ENCODE measurements at regions not wholly inside any gene's neighbourhood (a gene's known extent, or its start where the extent isn't known, plus 50 kb on each side); places are given as distances from the start of the nearest gene placed in this dataset.

DNA sequence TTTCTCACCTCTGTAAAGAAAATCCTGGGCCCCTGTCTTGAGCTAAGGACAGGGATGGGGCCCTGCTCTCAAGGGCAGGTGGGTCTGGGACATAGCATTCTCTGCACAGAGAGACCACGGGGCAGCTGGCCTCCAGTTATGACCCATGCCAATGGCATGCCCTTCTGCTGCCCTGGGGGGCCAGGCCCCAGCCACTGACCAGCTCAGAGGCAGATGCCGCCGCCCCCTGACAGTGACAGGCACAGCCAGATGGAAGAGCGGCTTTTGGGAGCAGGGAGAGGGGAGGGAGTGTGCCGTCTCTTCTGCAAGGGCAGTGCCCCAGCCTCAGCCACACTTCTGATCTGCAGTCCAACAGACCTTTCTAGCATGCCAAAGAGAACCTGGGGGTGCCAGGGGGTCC is 114.8 kb upstream of the NAV2 start:
- no peak overlapping the region for H3K4me3 ChIP-seq (ENCODE audit: low read depth, low read length)
- TF ChIP-seq, protein P1, sequence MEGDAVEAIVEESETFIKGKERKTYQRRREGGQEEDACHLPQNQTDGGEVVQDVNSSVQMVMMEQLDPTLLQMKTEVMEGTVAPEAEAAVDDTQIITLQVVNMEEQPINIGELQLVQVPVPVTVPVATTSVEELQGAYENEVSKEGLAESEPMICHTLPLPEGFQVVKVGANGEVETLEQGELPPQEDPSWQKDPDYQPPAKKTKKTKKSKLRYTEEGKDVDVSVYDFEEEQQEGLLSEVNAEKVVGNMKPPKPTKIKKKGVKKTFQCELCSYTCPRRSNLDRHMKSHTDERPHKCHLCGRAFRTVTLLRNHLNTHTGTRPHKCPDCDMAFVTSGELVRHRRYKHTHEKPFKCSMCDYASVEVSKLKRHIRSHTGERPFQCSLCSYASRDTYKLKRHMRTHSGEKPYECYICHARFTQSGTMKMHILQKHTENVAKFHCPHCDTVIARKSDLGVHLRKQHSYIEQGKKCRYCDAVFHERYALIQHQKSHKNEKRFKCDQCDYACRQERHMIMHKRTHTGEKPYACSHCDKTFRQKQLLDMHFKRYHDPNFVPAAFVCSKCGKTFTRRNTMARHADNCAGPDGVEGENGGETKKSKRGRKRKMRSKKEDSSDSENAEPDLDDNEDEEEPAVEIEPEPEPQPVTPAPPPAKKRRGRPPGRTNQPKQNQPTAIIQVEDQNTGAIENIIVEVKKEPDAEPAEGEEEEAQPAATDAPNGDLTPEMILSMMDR (IDR thresholded peaks at IDR 0.05; ENCODE audit: low read depth, low read length, missing control alignments): no peak
- no peak for DNase-seq (ENCODE audit: low read depth)

DNA sequence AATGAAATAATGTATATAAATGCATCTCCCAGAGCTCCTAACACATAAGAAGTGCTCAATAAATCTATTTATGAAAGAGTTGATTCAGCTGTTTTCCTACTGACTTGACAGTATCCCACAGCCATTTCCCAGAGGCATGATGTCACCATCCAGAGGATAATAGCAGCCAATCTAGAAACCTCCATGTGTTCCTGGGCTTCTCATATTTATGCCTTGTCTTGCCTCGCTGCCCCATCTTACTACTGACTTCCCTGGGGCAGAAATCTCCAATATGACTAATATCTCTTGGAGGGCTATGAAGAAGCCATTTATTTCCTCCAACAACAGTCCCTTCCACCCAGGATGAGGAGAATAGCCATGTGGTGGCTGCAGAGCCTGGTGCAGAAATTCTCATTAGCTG is 115.4 kb upstream of the NAV2 start:
- no peak for DNase-seq (ENCODE audit: low read depth)
- TF ChIP-seq, protein P1 (IDR thresholded peaks at IDR 0.05; ENCODE audit: low read depth, low read length, missing control alignments): no peak
- H3K4me3 ChIP-seq (ENCODE audit: low read depth, low read length): no peak overlapping the region

DNA sequence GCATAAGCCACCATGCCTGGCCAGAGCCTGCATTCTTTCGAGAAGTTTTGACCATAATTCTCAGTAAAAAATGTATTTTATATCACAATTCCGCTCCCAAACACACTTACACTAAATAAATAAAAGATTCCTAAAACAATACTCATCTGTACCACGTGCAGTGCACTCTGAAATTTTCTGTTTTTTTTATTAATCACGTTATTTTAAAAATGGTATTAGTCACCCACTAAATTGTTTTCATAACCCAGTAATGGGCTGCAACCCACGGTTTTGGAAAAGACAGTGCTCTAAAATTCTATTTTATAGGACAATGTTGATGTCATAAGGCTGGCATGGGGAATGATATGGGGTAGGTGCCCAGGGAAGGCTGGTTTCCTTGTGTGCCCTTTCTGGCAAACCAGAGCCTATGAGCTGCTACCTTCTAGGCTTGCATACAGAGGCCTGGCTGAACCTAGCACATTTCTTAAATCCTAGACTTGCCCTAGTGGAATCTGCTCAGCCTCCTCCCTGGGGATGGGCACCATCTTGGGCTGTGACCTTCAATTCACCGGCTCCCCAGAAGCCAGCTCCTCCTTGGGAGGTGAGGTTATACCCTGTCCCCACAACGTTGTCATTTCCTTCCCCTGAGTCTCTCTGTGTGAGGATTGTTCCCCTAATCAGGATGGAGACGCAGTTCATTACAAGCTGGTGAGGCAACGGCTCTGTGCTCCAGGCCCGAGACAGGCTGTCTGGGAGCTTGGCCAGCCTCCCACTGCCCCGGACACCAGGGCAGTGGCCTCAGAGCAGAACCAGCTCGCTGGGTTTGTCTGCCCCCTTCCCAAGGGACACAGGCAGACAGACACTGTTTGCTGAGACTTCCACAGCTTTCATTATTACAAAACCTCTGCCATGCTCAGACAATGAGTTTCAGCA is 116.5 kb upstream of the NAV2 start:
- TF ChIP-seq, protein P1 (IDR thresholded peaks at IDR 0.05; ENCODE audit: low read depth, low read length, missing control alignments): no peak
- no peak overlapping the region for H3K4me3 ChIP-seq (ENCODE audit: low read depth, low read length)
- no peak for DNase-seq (ENCODE audit: low read depth)

DNA sequence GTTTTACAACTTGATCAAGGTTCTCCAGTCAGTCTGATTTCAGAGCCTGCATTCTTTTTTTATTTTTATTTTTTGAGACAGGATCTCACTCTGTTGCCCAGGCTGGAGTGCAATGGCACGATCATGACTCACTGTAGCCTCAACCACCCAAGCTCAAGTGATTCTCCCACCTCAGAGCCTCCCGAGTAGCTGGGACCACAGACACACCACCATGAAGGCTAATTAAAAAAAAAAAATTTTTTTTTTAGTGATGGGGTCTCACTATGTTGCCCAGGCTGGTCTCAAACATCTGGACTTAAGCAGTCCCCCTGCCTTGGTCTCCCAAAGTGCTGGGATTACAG is 117.2 kb upstream of the NAV2 start:
- no peak overlapping the region for H3K4me3 ChIP-seq (ENCODE audit: low read depth, low read length)
- TF ChIP-seq, protein P1 (IDR thresholded peaks at IDR 0.05; ENCODE audit: low read depth, low read length, missing control alignments): no peak
- no peak for DNase-seq (ENCODE audit: low read depth)

DNA sequence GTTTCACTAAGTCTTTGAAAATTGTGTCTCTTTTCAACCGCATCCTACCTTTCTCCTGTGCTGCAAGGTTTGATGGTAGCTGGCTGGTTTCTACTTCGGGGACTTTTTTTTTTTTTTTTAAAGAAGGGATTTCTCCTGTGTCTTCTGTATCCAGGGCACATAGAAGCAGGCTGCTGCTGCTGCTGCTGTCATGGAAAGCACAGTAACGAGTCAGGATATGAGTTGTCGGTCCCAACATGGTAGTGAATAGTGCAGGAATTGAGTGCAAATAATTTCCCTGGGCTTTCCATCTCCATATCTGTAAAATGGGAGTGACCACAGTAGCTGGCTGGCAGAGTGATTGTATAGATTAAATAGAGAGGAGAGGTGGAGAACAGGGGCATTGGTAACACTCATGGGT is 118.3 kb upstream of the NAV2 start:
- TF ChIP-seq, protein P1 (IDR thresholded peaks at IDR 0.05; ENCODE audit: low read depth, low read length, missing control alignments): no peak
- H3K4me3 ChIP-seq (ENCODE audit: low read depth, low read length): no peak overlapping the region
- DNase-seq (ENCODE audit: low read depth): no peak

DNA sequence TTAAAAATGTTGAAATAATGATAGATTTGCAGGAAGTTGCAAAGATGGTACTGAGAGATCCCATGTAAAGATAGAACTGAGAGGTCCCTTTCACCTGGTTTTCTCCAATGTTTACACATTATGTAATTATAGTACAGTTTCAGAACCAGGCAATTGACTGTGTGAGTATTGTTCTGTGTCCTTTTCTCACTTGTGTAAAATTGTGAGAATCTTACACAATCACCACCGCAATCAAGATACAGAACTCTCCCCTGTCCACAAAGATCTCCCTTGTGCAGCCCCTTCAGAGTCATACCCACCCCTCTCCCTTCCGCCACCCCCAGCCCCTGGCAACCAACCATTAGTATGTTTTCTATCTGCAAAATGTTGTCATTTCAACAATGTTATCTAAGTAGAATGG is 119.8 kb upstream of the NAV2 start:
- no peak overlapping the region for H3K4me3 ChIP-seq (ENCODE audit: low read depth, low read length)
- DNase-seq (ENCODE audit: low read depth): no peak
- TF ChIP-seq, protein P1 (IDR thresholded peaks at IDR 0.05; ENCODE audit: low read depth, low read length, missing control alignments): no peak

Measured in GM12864 (cell line).